GM13976 (cell line): ENCODE measurements at regions not wholly inside any gene's neighbourhood (a gene's known extent, or its start where the extent isn't known, plus 50 kb on each side); places are given as distances from the start of the nearest gene placed in this dataset.

Experiments
- DNase-seq: peaks from one replicate; pipeline ENCODE4 v3.0.0; 2012; ENCODE audit warnings: low spot score
- in situ Hi-C: fragments of 300-500 bp; cut with MboI; formaldehyde crosslinking; loops from one replicate; pipeline ENCODE4 v1.12.0; 2022; ENCODE audit warnings: low sequenced_read_pairs, mixed read lengths, inconsistent platforms; ENCODE audit not compliant: unreplicated experiment
- TF ChIP-seq, protein P1 (sequence below): IDR thresholded peaks from 2 replicates; pipeline ENCODE4 v1.5.1; 2012; ENCODE audit warnings: borderline replicate concordance, mild to moderate bottlenecking; ENCODE audit not compliant: insufficient read depth; ENCODE audit errors: extremely low read depth, missing control alignments, control extremely low read depth

DNA sequence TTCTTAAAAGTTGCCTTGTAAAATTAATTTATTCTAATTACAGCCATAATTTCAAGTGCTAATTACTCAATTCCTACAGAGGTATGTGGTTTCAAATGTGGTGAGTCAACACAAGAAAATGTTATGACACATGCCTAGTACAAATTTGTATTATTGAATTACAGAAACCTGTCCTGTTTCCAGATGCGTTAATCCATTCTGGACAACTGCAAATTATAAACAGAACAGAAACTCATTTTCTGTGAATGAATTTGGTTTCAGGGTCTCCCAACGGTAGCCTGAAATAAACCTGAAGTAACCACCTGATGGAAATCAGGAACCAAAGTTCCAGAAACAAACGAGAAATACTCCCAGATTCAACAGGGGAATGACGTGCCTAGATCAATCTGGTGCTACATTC lies 328.6 kb upstream of the F9 start:
- TF ChIP-seq, protein P1, sequence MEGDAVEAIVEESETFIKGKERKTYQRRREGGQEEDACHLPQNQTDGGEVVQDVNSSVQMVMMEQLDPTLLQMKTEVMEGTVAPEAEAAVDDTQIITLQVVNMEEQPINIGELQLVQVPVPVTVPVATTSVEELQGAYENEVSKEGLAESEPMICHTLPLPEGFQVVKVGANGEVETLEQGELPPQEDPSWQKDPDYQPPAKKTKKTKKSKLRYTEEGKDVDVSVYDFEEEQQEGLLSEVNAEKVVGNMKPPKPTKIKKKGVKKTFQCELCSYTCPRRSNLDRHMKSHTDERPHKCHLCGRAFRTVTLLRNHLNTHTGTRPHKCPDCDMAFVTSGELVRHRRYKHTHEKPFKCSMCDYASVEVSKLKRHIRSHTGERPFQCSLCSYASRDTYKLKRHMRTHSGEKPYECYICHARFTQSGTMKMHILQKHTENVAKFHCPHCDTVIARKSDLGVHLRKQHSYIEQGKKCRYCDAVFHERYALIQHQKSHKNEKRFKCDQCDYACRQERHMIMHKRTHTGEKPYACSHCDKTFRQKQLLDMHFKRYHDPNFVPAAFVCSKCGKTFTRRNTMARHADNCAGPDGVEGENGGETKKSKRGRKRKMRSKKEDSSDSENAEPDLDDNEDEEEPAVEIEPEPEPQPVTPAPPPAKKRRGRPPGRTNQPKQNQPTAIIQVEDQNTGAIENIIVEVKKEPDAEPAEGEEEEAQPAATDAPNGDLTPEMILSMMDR, result no peak
- no peak for DNase-seq
- in situ Hi-C loops, result no loop called here

GRCh38 chrX:139200793-139201192 lies 329.7 kb upstream of the F9 start:
- DNase-seq, result no peak
- TF ChIP-seq, protein P1, result no peak
- in situ Hi-C loops, result no loop called here

GRCh38 chrX:139200346-139200745 lies 330.2 kb upstream of the F9 start:
- in situ Hi-C loops, result no loop called here
- DNase-seq, result no peak

DNA sequence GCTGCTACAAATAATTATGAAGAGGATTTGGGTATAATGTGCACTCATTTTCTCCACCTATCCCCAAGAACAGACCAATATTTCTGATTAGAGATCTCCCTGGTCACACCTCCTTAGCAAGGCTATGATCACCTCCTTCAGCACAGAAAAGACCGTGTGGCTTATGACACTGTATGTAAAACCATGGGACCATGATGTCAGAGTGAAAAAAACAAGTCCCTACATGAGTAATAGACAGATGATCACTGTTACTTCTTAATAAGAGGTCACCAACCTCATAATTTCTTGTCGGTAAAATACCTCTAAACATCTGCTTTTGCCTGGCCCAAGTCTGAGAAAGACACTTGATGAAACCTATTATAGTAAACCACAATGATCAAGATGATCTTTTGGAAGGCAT lies 330.6 kb upstream of the F9 start:
- in situ Hi-C loops, result no loop called here
- TF ChIP-seq, protein P1, result no peak
- DNase-seq, result no peak

More at GRCh38 chrX:139200346-139200745, 330.2 kb upstream of the F9 start:
- TF ChIP-seq, protein P1, result no peak

- in situ Hi-C loops, result no loop called here
- no peak for DNase-seq
- TF ChIP-seq, protein P1, result no peak
Measured at GRCh38 chrX:139198936-139199335, 331.6 kb upstream of the F9 start.

DNA sequence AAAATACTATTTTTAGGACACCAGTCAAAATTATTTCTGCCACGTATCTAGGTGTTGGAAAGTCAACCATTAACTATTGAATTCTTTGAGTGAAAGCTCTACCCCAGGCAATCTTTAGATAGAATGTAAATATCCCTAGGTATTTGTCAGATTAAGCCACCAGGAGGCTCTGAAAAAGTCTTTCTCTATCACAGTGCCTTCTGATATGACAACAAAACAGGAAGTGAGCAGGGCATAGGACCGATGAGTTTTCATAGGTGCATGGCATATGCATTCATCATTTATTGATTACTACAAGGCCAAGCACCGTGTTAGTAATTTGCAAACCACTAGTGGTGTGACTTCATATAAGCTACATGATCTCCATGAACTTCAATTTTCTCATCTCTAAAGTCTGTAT lies 333.6 kb upstream of the F9 start:
- TF ChIP-seq, protein P1, result no peak
- DNase-seq, result no peak

More for the DNA sequence above, 333.6 kb upstream of the F9 start:
- in situ Hi-C loops, result no loop called here
